Mucosa of descending colon (tissue), 3 donors: ENCODE measurements at regions not wholly inside any gene's neighbourhood (a gene's known extent, or its start where the extent isn't known, plus 50 kb on each side); places are given as distances from the start of the nearest gene placed in this dataset.

Source experiments
- ATAC-seq: fragments of 200-7000 bp; cut with Tn5 transposase; one replicate; pipeline ENCODE4 v1.9.1; 2020; ENCODE audit warnings: mild to moderate bottlenecking, moderate library complexity
- DNase-seq, 3 donors: peaks; one replicate each; pipeline ENCODE4 v3.0.0-alpha.2; 2020
- H3K36me3 ChIP-seq: fragments of 200-600 bp; one replicate; pipeline ENCODE4 v1.8.0; 2021; ENCODE audit warnings: low read depth, mild to moderate bottlenecking
- H3K4me1 ChIP-seq: fragments of 200-600 bp; one replicate; pipeline ENCODE4 v1.8.0; 2021; ENCODE audit warnings: low read depth, mild to moderate bottlenecking
- H3K4me3 ChIP-seq: fragments of 200-600 bp; one replicate; pipeline ENCODE4 v1.8.0; 2021; ENCODE audit warnings: mild to moderate bottlenecking
- H3K9me3 ChIP-seq: fragments of 200-600 bp; one replicate; pipeline ENCODE4 v1.8.0; 2021; ENCODE audit warnings: mild to moderate bottlenecking
- intact Hi-C, 2 donors: fragments of 100-400 bp; cut with DNase I in 1 of 2; cut with micrococcal nuclease in 1 of 2; formaldehyde crosslinking; loops; one replicate each; pipeline versions ENCODE4 v1.11.0 to v1.11.1; 2022; cut with DNase I, micrococcal nuclease
- TF ChIP-seq, protein P1 (sequence below): fragments of 200-600 bp; IDR thresholded peaks from one replicate; pipeline ENCODE4 v1.8.0; 2022; ENCODE audit warnings: antibody characterized with exemption, mild to moderate bottlenecking
- donor health status: DM: no; HTN: no; CAD: no; lungs with moderate emphysema.
- donor health status: DM: no; HTN: no; CAD: no.
- donor health status: DM: no; HTN: yes; CAD: no.

DNA sequence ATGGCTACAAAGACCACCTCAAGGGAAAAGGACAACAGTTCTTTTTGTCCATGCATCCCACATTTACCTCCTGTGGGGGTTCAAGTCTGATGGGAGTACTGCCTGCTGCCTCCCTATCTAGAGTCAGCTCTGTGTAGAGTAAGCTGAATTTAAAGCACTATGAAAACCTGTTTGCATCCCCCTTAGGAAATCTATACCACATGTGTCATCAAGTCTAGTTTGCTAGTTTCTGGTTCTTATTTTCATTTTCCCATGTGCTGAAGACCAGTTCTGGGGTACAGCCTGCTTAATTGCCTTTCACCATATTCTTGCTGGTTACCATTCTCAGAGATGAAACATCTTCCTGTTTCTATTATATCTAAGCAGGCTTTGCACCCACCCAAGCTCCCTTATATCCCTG is 470.3 kb downstream of the MBD2 start:
- intact Hi-C loops, result no loop called here
- TF ChIP-seq, protein P1, sequence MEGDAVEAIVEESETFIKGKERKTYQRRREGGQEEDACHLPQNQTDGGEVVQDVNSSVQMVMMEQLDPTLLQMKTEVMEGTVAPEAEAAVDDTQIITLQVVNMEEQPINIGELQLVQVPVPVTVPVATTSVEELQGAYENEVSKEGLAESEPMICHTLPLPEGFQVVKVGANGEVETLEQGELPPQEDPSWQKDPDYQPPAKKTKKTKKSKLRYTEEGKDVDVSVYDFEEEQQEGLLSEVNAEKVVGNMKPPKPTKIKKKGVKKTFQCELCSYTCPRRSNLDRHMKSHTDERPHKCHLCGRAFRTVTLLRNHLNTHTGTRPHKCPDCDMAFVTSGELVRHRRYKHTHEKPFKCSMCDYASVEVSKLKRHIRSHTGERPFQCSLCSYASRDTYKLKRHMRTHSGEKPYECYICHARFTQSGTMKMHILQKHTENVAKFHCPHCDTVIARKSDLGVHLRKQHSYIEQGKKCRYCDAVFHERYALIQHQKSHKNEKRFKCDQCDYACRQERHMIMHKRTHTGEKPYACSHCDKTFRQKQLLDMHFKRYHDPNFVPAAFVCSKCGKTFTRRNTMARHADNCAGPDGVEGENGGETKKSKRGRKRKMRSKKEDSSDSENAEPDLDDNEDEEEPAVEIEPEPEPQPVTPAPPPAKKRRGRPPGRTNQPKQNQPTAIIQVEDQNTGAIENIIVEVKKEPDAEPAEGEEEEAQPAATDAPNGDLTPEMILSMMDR, result no peak
- ATAC-seq, result no peak
- no peaks in the 10 kb centered on the region for H3K9me3 ChIP-seq
- no peaks in the 10 kb centered on the region for H3K36me3 ChIP-seq
- no peak overlapping the region for H3K4me3 ChIP-seq
- DNase-seq, result no peak
- H3K4me1 ChIP-seq, result no peaks in the 10 kb centered on the region

DNA sequence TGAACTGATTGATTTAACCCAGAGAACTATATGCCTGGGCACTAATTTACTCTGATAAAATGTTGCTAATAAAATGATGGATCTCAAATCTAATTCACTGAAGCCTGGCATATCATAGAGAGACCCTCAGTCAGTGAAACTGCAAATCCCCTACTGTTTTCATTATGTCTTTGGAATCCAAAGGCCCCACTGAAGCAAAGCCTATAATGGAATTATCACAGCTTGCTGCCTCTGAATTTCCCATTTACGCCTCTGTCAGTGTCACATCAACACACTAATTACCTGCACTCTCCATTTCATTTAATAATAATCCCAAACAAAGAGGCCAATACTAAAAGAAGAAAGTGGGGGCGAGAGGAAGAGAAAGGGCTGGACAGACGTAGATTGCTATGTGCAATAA is 470.9 kb downstream of the MBD2 start:
- DNase-seq (no peak), ATAC-seq (no peak)
- H3K9me3 ChIP-seq, result no peaks in the 10 kb centered on the region
- intact Hi-C loops, result no loop called here
- no peaks in the 10 kb centered on the region for H3K36me3 ChIP-seq
- TF ChIP-seq, protein P1, result no peak
- no peaks in the 10 kb centered on the region for H3K4me1 ChIP-seq
- no peak overlapping the region for H3K4me3 ChIP-seq

DNA sequence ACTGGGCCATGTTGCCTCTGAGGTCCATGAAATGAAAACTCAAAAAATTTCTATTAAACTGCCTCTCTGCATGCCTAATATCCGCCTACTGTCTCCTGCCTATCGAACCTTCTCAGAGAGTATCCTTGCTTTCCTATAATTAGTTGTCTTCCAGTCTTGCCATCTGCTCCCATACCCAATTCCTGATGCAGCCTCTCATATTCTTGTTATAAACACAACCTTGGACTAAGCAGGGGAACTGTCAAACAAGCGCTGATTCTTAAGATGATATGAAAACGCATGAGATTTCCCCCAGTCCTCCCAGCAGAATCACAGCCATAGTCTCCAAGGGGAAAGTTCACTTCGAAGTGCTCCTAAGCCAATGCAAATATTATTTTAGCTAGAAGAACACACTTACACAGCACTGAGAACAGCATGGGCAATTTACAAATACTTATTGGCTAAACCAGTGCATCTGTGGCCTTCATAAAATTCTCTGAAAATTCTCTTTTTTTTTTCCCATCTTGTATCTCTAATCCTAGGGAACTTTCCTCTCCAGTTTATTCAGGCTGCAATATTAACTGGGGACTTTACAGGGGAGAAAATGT is 471.6 kb downstream of the MBD2 start:
- intact Hi-C loops, result no loop called here
- Histone ChIP-seq H3K4me3 (no peak overlapping the region), H3K9me3 (no peaks in the 10 kb centered on the region), H3K4me1 (no peaks in the 10 kb centered on the region), H3K36me3 (no peaks in the 10 kb centered on the region)
- ATAC-seq (no peak), DNase-seq (no peak)
- TF ChIP-seq, protein P1, result no peak

DNA sequence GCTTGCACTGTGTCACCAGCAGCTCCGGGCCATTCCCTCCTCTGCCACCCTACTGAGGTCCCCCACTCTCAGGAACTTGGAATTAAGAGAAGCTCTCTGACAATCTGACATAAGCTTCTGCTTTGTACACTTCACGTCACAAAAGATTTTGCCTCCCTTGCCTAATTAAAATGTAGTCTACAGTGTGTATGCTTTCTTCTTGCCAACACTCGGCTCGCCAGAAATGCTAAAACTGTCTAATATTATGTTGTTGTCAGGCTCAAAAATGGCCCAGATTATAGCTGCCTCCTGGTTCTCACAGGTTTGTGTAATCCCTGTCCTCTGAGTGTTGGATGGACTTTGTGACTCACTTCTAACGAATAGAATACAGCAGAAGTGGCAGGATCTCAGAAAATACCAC is 474.7 kb downstream of the MBD2 start:
- no peaks in the 10 kb centered on the region for H3K36me3 ChIP-seq
- H3K9me3 ChIP-seq, result no peaks in the 10 kb centered on the region
- no peak overlapping the region for H3K4me3 ChIP-seq
- no peak for DNase-seq
- no peaks in the 10 kb centered on the region for H3K4me1 ChIP-seq
- ATAC-seq, result no peak
- intact Hi-C loops, result no loop called here
- TF ChIP-seq, protein P1, result no peak

DNA sequence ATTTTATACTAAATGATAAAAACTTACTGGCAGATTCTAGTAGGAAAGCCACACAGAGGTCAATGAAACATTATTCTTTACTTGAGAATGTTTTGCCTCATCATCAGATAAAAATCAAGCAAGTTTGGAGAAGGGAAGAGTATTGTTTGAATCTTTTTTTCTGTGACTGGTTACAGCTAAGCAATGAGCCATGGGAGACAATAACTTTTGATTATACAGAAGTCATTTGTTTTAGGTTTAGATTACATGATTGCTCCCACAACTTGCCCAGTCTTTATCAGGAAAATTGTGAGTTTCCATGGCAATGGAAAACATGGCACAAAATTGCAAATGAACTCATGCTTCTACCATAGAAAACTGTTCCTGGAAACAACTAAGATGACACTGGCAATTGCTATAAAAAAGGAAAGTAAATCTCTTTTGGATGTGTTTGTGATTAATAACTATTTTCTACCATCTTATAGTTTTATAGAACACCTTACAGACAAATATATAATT is 476.8 kb downstream of the MBD2 start:
- intact Hi-C loops, result no loop called here
- ATAC-seq (no peak), DNase-seq (no peak)
- Histone ChIP-seq H3K9me3 (no peaks in the 10 kb centered on the region), H3K36me3 (no peaks in the 10 kb centered on the region), H3K4me3 (no peak overlapping the region), H3K4me1 (no peaks in the 10 kb centered on the region)
- TF ChIP-seq, protein P1, result no peak

DNA sequence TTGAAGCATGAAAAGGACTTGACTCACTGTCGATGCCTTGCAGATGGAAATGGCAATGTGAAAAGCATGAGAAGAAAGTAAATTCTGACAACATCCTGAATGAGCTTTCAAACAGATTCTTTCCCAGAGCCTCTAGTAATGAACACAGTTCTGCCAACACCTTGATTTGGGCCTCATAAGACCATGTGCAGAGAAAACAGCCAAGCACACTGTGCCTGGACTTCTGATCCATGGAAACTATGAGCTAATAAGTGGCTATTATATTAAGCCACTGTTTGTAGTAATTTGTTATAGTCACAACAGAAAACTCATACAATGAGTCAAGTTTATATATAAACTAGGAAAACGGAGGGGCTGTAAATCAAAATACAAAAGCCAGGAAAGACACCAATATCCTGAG is 477.3 kb downstream of the MBD2 start:
- H3K4me3 ChIP-seq, result no peak overlapping the region
- H3K9me3 ChIP-seq, result no peaks in the 10 kb centered on the region
- DNase-seq (no peak), ATAC-seq (no peak)
- H3K36me3 ChIP-seq, result no peaks in the 10 kb centered on the region
- no peaks in the 10 kb centered on the region for H3K4me1 ChIP-seq
- intact Hi-C loops, result no loop called here
- TF ChIP-seq, protein P1, result no peak
